ENCODE measurements at regions not wholly inside any gene's neighbourhood (a gene's known extent, or its start where the extent isn't known, plus 50 kb on each side); places are given as distances from the start of the nearest gene placed in this dataset.
"Not testable (repeated sequence)": the region's sequence is repeated elsewhere in the genome, so short reads cannot be mapped to it uniquely, and the experiment has no call there.

DNA sequence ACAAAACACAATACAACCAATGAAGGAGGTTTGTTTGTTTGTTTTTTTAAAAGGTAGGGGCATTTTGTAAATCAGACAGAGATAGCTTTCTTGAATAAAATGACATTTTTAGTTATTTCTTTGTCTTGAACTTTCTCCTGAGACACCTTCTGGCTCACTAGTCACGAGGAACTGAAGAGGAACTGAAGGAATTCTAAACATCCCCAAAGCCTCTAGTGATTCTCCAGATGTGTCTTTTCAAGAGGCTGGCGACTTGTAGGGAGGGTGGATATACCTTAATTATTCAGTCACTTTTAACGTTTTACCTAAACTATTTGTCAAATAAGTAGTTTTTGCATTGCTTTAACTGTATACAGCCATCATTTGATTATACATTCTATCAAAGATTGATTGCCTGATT lies 211.2 kb upstream of the LRIG3 start:
- DNase-seq: no peak

DNA sequence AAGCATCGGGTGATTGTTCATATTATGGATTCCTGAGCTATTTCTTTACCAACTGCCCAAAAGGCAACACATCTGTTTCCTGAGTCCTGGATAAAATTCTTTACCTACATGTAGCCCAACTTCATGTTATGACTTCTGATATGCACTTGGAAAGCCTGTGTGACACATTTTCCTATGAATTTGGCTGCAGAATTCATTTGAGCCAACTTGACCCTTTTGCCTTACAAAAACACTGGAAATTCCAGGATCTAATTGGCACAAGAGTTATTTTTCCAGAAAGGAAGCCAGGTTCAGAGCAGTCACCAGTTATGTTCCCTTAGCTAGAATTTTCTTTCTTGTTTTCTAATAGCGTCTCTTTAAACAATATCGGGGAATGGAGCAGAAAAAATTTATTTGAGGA lies 202.5 kb upstream of the LRIG3 start:
- no peak for DNase-seq

- no peak for DNase-seq
Observed at GRCh38 chr12:59121451-59121850, 201.1 kb upstream of the LRIG3 start.

- DNase-seq: no peak
Observed at GRCh38 chr12:59119676-59120075, 199.4 kb upstream of the LRIG3 start.

- DNase-seq: no peak
Observed at GRCh38 chr12:59118356-59118755, 198.1 kb upstream of the LRIG3 start.

DNA sequence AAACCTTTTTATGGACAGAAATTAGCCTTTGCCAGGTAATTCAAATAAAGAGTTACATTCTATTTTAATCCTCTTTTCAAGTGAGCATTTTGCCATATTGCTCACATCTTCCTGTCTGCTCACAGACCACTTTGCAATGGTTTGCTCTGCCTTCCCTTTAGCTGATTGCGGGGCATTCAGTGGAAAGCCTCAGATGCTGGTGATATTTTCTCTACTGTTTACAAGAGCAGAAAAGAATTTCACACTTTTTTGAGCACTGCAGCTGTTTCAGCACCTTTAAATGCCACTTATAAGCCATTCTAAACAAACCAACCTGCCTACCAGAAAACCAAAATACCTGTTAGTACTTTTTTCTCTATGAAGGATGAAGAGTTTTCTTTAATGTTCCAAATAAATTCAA lies 195.7 kb upstream of the LRIG3 start:
- DNase-seq: no peak

DNA sequence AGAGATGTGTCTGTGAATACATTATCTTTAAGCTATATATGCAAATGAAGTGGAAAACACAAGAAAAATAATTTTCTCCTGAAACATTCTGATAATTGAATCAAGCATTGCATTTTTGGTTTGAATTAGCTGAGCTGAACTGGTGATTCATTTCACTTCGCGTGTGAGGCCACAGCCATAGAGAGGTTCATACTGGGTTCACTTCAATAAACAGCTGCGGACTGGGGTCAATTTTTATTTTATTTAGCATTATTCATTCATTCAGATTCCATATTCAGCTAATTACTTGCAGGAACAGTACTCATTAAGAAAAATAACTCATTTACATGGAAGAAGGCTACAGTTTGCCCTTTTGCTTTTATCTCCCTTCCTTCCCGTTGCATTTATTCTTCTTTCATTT lies 195.2 kb upstream of the LRIG3 start:
- no peak for DNase-seq

- peak; percentile 62 to 69 for DNase-seq
Observed at GRCh38 chr12:59113831-59114615, 193.7 kb upstream of the LRIG3 start.

DNA sequence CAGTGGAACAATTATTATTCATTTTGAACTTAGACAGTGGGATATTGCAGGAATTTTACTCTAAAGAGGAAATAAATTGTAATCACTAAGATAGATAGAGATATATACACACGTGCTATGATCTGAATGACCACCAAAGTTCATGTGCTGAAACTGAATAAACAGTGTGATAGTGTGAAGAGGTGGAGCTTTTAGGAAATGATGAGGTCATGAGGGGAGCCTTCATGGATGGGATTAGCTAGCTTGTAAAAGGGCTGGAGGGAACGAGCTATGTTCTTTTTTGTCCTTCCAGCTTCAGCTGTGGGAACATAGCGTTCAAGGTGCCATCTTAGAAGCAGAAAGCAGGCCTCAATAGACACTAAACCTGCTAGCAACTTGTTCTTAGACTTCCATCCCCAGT lies 191.5 kb upstream of the LRIG3 start:
- DNase-seq: no peak

DNA sequence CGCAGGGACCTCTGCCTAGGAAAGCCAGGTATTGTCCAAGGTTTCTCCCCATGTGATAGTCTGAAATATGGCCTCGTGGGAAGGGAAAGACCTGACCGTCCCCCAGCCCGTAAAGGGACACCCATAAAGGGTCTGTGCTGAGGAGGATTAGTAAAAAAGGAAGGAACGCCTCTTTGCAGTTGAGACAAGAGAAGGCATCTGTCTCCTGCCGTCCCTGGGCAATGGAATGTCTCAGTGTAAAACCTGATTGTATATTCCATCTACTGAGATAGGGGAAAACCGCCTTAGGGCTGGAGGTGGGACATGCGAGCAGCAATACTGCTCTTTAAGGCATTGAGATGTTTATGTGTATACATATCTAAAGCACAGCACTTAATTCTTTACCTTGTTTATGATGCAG lies 188.2 kb upstream of the LRIG3 start:
- DNase-seq: not testable (repeated sequence)

DNA sequence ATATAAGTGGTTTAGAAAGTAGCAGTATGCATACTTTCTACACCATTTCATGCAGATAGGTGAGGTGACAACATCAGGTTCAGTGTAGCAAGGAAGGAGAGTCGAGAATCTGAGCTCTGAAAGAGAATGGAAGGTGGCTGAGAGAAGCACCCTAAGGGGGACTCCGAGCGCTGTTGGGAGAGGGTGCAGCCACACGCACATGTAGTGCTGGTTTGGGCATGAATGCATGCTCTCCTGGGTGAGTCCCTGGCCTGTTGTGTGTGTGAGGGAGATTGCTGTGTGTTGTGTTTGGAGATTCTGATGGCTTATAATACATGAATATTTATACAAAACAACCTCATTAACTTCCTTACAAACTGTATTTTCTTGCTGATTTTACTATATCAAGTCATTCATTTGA lies 180.3 kb upstream of the LRIG3 start:
- no peak for DNase-seq

DNA sequence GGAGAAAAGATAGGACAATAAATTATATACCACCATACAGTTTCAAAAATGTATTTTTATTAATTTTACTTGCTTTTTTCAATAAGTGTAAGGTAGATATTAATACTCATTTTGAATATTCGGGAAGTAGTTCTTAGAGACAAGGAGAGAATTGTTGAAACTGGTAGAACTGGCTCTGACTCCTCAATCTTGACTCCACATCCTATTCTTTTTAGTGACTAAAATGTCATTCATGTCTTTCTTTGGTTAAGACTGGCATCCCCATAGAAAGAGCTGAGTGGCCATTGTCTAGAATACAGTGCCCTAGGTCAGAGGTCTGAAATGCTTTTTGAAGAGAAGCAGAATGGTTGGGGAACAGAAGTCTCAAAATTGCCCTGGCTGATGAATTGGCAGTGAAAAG lies 177.6 kb upstream of the LRIG3 start:
- DNase-seq: no peak

- DNase-seq: no peak
Observed at GRCh38 chr12:59096246-59096645, 175.9 kb upstream of the LRIG3 start.

DNA sequence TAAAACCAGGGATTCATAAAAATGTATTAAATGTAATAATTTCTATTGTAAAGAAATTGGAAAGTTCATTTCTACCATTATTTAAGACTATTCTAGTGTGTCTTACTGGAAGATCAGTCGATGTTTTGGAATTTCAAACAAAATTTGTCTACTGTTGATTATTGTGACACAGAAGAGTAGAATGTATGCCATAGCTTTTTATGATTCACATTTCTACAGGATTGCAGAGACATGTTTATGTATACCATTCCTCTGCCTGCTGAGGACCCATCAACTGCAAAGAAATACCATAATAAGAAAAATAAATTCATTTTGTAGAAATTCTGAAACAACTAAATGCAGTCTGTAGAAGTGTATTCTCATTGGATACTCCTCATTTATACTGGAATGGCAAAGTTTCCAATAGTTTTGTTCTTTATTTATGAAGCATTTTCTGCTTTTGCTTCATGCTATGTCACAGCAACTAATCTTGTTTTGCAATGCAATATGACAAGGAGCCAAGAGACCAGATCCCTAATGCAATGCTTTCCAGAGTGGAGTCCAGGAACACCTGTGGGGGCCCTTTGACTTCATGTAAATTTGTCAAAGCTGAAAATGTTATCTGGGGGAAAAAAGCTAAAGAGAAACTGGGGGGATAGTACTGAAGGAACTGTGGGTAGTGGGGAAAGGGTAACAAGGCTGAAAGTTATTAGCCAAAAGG lies 172.9 kb upstream of the LRIG3 start:
- no peak for DNase-seq

DNA sequence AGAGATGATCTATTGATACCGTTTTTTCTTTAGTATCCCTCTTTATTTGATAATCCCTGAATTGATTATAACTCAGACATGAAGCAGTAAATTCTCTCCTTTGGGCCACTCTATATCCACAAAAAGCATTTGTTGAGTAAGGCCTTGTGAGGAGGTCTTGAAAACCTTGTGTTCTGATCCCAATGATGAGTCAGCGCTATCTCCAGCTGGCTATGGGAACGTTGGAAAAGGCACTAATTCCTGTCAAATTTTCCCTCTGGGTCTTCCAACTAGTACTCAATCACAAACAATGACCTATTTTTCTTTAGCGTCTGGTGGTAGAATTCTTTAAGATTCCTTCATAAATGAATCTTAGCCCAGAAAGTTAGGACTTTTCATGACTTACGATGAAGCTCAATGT lies 168.4 kb upstream of the LRIG3 start:
- DNase-seq: no peak

DNA sequence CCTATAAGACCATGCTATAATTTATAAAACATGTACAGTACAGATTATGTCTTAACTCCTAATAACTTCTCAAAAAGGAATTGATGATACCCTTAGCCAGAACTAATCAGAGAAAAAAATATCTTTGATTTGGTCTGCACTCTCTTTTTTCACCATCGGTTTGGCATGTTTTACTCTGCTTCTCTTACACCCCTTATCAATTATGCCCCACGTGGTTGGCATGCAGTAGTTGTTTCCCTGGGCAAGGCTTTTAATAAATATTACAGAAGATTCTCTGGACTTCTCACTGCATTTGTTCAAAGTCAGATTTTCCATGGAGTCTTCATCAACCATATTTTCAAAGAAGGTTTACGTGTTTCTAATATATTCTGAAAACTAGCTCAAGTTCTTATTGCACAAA lies 167.4 kb upstream of the LRIG3 start:
- DNase-seq: no peak

GRCh38 chr12:59087077-59087673 lies 166.9 kb upstream of the LRIG3 start:
- DNase-seq: no peak

GRCh38 chr12:59086126-59086525 lies 165.8 kb upstream of the LRIG3 start:
- DNase-seq: no peak

DNA sequence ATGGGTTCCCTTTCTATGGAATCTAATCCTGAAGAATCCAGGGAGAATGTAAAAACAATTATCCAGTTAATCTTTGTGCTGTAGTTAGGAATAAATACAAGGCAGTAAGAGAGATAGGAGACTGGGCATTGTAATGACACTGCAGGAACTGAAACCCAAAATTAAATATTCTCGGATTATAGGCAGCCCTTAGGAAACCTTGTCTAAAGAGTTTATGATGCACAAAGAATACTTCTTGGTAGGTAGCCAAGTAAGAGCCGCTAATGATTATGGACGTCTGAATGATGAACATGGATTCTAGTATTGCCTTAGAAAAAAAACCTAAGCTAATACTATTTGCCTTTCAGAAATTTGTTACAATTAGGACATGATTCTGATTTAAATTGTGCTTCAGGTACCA lies 165.4 kb upstream of the LRIG3 start:
- no peak for DNase-seq

DNA sequence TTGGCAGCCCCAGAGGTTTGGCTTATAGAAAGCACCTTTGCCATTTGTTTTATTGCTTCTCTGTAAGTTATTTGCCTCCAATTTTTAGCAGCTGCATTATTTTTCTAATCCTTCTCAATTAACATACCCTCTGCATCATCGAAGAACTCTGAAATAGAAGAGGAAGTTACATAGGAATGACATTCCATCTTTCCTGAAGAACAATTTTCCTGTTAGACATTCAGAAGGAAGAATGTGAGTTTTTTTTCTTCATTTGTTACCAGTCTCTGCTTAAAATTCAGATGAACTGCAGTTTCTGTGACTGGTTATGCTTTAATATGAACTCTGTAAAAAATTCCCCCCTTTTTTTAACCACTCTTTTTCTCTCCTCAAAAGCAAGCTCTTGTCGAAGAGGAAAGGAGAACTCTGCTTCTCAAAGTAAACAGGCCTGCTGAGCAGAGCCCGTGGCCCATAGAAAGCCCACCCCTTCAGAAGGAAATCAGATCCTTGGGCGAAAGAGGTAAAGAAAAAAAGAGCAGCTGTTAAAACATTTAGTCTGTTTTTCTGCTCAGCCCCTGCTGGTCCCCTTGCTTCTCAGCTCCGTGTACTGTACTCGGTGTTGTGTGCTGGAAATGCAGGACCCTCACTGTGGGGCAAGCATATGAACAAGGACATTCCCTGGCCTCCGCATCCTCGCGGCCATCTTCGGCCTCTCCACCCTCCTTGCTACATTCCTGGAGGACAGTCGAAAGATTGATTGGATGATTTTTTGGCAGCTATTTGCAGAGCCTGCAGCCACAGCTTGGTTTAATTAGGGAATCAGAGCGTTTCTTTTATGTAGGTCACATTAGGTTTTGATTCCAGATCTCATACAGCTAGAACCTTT lies 164.4 kb upstream of the LRIG3 start:
- no peak for DNase-seq

DNA sequence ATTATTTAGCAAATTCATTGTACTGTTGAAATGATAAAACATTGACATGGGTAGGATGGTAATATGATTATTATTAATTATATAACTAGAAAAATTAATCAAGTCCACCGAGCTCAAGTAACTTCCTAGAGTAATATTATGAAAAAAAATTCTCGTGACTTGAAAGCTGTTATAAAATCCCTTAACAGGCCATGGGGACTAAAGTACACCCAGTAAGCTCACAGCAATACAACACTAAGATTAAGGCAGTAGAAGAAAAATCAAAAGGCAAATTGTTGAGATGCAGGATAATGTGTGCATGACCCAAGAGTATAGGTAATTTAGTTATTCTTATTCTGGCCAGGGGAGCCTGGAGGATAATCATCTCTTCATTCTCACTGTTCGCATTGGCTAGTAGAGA lies 162.6 kb upstream of the LRIG3 start:
- no peak for DNase-seq

DNA sequence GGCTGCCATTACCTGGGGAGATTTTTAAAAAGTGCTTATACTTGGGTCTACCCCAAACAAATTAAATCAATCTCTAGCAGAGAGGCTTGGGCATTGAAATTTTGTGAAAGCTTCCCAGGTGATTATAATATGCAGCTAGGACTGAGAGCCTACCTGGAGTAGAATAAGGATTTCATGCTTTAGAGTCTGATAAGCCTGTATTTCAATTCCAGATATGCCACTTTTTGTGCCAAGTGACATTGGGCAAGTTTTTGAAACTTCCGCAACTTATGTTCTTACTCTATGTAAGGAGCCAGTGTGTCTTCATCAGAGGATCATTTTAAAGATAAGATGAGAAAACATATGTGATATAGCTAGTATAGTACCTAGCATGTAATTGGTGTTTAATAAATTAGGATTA lies 159.8 kb upstream of the LRIG3 start:
- DNase-seq: no peak

DNA sequence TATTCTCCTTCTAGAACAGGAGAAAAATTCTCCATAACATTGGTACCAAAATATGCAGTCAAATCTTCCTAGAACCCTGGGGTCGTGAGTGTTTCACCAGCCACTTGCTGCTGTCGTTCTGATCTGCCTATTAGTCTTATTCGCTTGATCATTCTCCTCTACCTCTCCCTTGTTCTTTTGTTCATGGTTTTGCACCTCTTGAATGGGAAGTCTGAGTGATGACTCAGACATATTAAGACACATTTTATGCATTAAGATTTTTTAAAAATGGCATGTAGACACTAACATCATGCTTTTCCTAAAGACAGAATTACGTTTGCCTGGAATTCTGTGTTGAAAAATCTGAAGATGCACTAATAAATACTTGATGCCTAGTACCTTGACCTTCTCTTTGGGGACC lies 159.2 kb upstream of the LRIG3 start:
- DNase-seq: no peak

Measured in hippocampal formation (tissue), 2 donors.